ENCODE measurements at regions not wholly inside any gene's neighbourhood (a gene's known extent, or its start where the extent isn't known, plus 50 kb on each side); places are given as distances from the start of the nearest gene placed in this dataset.

- DNase-seq = no peak
Measured at GRCh38 chr4:136829280-136829679, 703.0 kb downstream of the PCDH18 start.

- no peak for DNase-seq
Measured at GRCh38 chr4:136823020-136823419, 709.3 kb downstream of the PCDH18 start.

GRCh38 chr4:136818811-136819330 is 713.4 kb downstream of the PCDH18 start:
- DNase-seq = peak; percentile 3

- no peak for DNase-seq
Measured at GRCh38 chr4:136812100-136812880, 720.0 kb downstream of the PCDH18 start.

GRCh38 chr4:136811496-136812077 is 720.7 kb downstream of the PCDH18 start:
- DNase-seq = no peak

- no peak for DNase-seq
Measured at GRCh38 chr4:136810626-136811025, 721.7 kb downstream of the PCDH18 start.

GRCh38 chr4:136806844-136807243 is 725.5 kb downstream of the PCDH18 start:
- no peak for DNase-seq

GRCh38 chr4:136805617-136806016 is 726.7 kb downstream of the PCDH18 start:
- DNase-seq = no peak

- no peak for DNase-seq
Measured at GRCh38 chr4:136803433-136803832, 728.9 kb downstream of the PCDH18 start.

- DNase-seq = no peak
Measured at GRCh38 chr4:136800248-136800647, 732.0 kb downstream of the PCDH18 start.

GRCh38 chr4:136796953-136797352 is 735.3 kb downstream of the PCDH18 start:
- no peak for DNase-seq

GRCh38 chr4:136793848-136794247 is 738.4 kb downstream of the PCDH18 start:
- DNase-seq = no peak

GRCh38 chr4:136784326-136784725 is 748.0 kb downstream of the PCDH18 start:
- no peak for DNase-seq

GRCh38 chr4:136769717-136770116 is 762.6 kb downstream of the PCDH18 start:
- no peak for DNase-seq

- no peak for DNase-seq
Measured at GRCh38 chr4:136768925-136769275, 763.4 kb downstream of the PCDH18 start.

- no peak for DNase-seq
Measured at GRCh38 chr4:136768213-136768924, 763.9 kb downstream of the PCDH18 start.

- DNase-seq = no peak
Measured at GRCh38 chr4:136763919-136764318, 768.4 kb downstream of the PCDH18 start.

GRCh38 chr4:136755531-136755916 is 776.8 kb downstream of the PCDH18 start:
- DNase-seq = no peak

- DNase-seq = no peak
Measured at GRCh38 chr4:136754810-136755530, 777.3 kb downstream of the PCDH18 start.

- no peak for DNase-seq
Measured at GRCh38 chr4:136751556-136751955, 780.7 kb downstream of the PCDH18 start.

GRCh38 chr4:136750897-136751296 is 781.4 kb downstream of the PCDH18 start:
- no peak for DNase-seq

- no peak for DNase-seq
Measured at GRCh38 chr4:136749989-136750388, 782.3 kb downstream of the PCDH18 start.

GRCh38 chr4:136748773-136749172 is 783.5 kb downstream of the PCDH18 start:
- DNase-seq = no peak

Data from amniotic stem cell (primary cell).